Astrocyte of the spinal cord (primary cell): ENCODE measurements at regions not wholly inside any gene's neighbourhood (a gene's known extent, or its start where the extent isn't known, plus 50 kb on each side); places are given as distances from the start of the nearest gene placed in this dataset.

Source experiments
- DNase-seq: peaks from one replicate; pipeline ENCODE4 v3.0.0; 2011; ENCODE audit warnings: low read depth, low spot score
- H3K4me3 ChIP-seq: 2 replicates; pipeline ENCODE4 v1.5.1; 2011; ENCODE audit warnings: low read depth, mild to moderate bottlenecking, low read length, moderate library complexity
- in situ Hi-C: cut with HindIII; loops from 2 replicates; pipeline ENCODE4 v1.10.0; 2017; ENCODE audit warnings: low sequenced_read_pairs
- TF ChIP-seq, protein P1 (sequence below): IDR thresholded peaks from 2 replicates; pipeline ENCODE4 v1.5.1; 2012; ENCODE audit warnings: low read depth, mild to moderate bottlenecking, low read length, inconsistent platforms

DNA sequence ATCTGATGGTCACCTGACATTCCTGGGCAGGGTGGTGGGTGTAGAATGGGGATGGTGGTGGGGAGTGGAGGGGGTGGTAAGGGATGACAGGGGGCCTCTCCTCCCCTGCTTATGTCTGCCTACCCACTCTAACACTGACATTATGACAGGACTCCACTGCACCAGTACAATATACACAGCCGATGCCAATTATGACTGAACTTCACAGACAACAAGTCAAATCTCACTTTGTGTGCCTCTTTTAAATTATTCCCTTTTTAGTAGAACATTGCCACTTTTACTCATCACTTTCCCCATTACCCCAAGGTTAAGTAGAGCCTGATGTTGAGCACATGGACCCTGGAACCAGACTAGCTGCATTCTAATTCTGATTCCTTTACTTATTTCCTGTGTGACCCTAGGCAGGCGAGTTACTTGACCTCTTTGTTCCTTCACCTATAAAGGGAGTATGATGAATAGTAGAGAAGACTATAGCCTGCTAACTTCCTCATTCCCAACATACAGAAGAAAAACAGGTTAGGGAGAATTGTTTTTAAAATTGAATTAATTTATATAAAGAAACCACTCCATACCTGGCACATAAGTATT lies 464.7 kb downstream of the DMRT2 start:
- in situ Hi-C loops: no loop called here
- H3K4me3 ChIP-seq: no peak overlapping the region
- DNase-seq: no peak
- TF ChIP-seq, protein P1, sequence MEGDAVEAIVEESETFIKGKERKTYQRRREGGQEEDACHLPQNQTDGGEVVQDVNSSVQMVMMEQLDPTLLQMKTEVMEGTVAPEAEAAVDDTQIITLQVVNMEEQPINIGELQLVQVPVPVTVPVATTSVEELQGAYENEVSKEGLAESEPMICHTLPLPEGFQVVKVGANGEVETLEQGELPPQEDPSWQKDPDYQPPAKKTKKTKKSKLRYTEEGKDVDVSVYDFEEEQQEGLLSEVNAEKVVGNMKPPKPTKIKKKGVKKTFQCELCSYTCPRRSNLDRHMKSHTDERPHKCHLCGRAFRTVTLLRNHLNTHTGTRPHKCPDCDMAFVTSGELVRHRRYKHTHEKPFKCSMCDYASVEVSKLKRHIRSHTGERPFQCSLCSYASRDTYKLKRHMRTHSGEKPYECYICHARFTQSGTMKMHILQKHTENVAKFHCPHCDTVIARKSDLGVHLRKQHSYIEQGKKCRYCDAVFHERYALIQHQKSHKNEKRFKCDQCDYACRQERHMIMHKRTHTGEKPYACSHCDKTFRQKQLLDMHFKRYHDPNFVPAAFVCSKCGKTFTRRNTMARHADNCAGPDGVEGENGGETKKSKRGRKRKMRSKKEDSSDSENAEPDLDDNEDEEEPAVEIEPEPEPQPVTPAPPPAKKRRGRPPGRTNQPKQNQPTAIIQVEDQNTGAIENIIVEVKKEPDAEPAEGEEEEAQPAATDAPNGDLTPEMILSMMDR: no peak

DNA sequence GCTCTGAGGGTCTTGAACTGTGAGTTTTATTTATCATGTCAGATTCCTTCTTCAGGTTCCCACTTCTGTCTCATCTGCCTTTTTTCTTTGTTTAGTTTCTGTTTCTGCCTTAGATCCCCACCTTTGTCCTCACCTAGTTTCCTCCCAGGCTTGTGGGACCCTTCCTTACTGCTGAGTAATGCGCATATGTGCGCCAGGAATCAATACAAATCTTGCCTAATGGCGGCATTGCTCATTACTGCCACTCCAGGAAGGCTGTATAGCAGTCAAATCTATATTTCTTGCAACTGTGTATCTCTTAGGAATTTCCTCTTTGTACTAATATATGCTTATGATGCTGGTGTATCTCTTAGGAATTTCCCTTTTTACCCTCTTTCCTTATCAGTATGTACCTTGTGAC lies 465.4 kb downstream of the DMRT2 start:
- TF ChIP-seq, protein P1: no peak
- in situ Hi-C loops: no loop called here
- H3K4me3 ChIP-seq: no peak overlapping the region
- DNase-seq: no peak

DNA sequence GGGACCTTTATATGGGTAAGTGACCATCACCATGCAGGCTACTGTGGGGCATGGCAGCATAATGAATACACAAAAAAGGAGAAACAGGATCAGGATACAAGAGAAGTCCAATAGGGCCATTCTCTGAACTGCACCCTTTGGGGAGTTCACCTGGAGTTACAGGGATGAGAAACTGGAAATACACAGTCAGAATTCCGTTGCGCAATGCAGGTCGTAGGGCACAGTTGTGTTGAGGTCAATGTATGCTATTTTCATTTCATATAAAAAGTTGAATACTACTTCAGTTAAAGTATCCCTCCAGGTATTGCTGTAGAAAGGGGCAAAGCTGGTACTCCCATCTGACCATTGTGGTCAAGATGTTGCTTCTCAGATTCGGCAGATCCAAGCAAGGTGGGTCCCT lies 471.4 kb downstream of the DMRT2 start:
- DNase-seq: no peak
- TF ChIP-seq, protein P1: no peak
- in situ Hi-C loops: no loop called here
- H3K4me3 ChIP-seq: no peak overlapping the region

DNA sequence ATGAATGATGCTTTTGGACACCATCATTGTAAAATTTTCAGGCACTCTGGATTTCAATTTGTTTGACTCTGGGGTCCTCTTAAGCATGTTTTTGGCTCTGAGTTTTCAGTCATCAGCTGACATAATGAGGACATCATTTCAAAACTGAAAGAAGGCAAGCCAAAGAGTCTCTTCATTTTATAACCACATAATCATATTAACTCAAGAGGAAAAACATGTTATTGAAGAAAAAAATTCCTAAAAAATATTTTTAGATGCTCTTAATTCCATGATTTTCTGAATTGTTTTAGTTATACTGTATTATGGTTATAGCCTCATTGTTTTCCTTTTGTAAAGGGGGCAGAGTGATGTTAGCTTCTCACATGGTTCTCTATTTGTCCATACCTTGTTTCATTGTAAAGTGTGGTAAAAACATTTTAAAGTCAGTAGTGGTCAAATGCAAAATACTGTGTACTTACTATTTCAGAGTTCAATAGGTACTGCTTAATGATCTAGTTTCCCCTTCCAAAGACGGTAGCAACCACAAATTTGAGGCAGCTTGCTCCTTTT lies 472.1 kb downstream of the DMRT2 start:
- in situ Hi-C loops: no loop called here
- TF ChIP-seq, protein P1: no peak
- H3K4me3 ChIP-seq: no peak overlapping the region
- no peak for DNase-seq

DNA sequence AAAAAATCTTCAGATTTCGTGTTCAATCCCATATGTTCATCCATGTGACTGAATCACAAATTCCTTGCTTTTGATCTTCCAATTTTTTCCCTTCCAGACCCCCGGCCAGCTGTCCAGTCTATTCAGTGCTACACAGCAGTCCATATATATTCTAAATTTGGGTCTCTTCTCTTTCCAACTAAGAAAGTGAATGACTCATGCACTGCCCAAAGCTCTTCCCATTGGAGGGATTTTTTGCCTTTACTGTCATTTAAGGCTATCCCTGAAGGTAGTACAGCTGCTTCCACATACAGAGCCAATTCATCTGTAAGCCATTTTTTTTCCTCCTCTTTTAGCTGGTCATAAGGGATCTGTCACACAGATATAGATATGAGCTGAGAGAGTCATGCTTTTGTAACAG lies 478.3 kb downstream of the DMRT2 start:
- DNase-seq: no peak
- TF ChIP-seq, protein P1: no peak
- in situ Hi-C loops: no loop called here
- H3K4me3 ChIP-seq: no peak overlapping the region

DNA sequence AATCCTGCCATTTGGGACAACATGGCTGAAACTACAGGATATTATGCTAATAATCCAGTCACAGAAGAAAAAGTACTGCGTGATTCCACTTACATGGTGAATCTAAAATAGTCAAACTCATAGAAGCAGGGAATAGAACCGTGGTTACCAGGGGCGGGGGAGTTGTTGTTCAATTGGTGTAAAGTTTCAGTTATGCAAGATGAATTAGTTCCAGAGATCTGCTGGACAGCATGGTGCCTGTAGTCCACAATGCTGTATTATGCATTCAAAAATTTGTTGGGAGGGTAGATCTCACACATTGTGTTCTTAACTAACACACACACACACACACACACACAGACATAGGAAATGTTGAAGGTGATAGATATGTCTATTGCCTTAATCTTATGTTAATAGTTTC lies 480.5 kb downstream of the DMRT2 start:
- DNase-seq: no peak
- in situ Hi-C loops: no loop called here
- TF ChIP-seq, protein P1: no peak
- no peak overlapping the region for H3K4me3 ChIP-seq
